HG03135 (cell line): ENCODE measurements at regions not wholly inside any gene's neighbourhood (a gene's known extent, or its start where the extent isn't known, plus 50 kb on each side); places are given as distances from the start of the nearest gene placed in this dataset.

Experiments used
- ATAC-seq: cut with Tn5 transposase; IDR thresholded peaks from one replicate; pipeline ENCODE4 v1.9.1; 2021; ENCODE audit warnings: mild to moderate bottlenecking, moderate library complexity; ENCODE audit not compliant: unreplicated experiment

- no peak for ATAC-seq
Observed at GRCh38 chr11:116535994-116536393, 236.8 kb downstream of the BUD13 start.

DNA sequence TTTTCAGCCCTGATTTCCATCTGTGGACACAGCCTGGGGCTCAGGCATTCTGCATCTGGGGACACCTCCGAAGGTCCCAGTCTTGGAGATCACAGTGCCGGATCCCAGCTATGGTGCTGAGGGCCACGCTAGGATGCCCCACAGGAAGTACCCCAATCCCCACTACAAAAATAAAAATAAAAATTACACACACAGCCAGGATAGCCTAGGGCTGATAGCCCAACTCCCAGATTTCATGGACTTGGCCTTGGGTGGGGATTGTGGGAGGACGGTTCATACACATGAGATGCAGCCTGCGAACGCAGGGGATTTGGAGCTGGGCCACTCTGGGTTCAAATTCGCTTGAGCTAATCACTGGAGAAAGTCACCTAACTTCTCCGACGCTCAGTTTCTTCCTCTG, 237.7 kb downstream of the BUD13 start:
- ATAC-seq = no peak

GRCh38 chr11:116534270-116534975, 238.4 kb downstream of the BUD13 start:
- ATAC-seq = no peak

DNA sequence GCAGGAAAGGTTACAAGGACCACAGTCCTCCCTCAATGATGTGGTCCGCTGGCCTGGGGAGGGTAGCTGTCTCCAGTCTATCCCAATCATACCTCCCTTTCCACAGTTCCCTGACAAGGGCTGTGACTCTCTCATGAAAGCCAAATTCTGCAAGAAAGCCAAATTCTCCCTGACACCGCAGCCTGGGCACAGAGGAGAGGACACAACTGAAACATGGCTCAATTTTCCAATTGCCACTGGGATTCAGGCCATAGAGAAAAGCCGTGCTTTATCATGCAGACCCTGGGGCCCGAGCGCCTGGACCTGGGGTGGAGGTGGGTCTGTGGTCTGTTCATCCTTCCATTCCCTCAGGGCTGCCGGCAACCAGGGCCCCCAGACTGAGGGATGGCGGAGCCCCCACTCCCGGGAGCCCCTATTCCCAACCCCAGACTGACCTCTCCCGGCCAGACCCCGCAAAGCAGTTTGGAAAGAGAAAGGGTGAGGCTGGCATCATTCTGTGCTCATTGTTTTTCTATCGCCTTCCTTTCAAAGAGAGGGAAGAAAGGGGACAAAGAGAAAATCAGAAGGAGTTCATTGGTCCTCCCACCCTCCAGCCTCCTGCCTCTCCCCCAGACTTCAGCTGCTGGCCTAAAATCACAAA, 239.5 kb downstream of the BUD13 start:
- ATAC-seq = no peak

DNA sequence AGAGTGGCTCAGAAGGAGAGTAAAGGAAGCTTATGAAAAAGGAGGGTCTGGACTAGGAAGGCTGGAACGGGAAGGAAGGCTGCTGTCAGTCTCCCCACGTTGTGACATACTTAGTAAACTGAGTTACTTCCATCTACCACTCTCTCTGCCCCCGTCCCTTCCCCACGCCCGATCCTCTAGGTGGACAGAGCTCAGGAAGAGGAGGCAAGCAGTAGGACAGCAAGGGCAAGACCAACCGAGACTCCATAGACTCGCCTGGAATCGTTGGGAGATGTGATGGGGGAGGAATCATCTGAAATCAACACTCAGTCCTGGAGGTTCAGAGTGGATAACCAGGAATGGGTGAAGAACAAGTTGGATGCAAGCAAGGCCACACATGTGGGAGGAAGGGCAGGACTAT, 240.7 kb downstream of the BUD13 start:
- ATAC-seq = no peak

DNA sequence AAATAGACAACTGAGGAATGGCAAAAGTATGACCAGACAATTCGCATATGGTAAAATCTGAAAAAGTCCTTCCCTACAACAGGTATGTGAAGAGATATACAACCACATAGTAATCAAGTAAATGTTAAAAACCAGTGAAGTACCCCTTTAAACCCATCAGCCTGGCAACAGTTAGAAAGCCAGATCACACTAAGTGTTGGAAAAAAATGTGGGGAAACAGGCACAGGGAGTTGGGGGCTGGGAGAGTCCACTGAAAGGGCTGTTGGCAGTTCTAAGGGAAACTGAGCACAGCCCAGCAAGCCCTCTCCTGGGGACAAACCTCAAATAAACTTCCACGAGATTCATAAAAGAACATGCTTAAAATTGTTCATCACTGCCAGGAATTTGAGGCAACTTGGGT, 242.1 kb downstream of the BUD13 start:
- ATAC-seq = no peak

DNA sequence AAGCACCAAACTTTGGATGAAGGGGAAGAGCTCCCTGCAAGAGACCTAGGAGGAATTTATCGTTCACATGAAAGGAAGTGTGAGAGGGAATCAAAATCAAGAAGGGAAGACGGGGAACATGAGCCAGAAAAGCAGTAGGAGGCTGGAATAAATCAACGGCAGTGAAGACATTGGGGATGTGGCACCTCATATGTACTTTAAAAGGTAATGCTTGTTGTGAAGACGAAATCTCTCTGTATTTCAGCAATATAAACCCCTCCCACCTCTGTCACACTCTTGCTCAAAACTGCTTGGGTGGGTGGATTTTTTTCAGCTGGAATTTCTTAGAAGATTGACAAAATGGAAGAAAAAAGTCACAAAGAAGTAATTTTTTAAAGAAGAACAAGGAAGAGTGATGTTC, 243.5 kb downstream of the BUD13 start:
- no peak for ATAC-seq

DNA sequence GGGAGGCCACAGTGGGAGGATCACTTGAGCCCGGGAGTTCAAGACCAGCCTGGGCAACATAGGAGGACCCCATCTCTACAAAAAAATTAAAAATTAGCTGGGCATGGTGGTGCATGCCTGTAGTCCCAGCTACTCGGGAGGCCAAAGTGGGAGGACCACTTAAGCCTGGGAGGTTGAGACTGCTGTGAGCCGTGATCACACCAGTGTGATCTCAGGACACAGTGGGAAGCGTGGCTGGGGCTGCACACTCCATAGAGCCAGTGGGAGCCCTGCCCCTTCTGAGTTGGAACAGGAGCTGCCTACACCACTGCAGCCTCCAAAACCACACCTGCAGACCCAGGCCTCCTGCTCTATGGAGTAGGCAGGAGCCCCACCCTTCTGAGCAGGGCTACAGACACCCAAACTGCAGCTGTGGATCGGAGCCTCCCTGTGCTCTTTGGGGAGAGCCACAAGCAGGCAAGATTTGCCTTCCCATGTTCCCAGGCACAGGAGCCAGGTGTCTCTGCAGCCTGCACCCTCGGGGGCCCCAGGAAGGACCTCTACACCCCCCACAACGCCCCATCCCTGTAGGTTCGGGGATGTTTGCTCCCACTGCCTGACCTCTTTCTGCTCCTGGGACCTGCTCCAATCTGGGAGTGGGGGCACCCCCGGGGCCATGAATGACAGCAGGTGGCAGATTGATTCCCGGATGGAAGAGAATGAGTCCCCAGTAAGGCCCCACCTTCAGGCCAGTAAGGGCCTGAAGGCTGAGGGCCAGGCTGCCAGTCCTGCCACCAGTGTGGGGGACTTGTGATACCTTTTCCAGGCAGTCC, 245.4 kb downstream of the BUD13 start:
- ATAC-seq = no peak

DNA sequence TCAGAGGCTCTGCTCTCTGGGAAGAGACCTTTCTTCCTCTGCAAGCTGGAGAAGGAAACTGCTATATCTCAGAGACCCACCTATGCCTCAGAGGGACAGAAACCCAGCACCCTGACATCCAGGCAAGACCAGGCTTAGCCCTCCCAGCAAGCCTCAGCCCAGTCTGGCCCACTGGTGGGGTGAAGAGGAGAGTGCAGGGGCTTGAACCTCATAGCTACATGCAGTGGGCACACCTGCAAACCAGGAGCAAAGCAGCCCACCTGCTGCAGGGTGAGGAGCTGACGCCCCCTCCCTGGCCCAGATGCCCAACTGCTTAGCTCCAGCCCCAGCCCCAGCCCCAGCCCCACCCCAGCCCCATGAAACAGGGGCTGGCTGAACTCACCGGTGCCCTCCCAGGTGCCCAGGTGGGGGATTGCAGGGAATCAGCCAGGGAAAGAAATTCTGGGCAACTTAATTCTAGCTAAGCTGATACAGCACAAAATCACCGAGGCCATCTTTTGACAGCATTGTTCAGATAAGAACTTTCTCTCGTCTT, 246.8 kb downstream of the BUD13 start:
- ATAC-seq = no peak

- no peak for ATAC-seq
Observed at GRCh38 chr11:116519499-116519898, 253.3 kb downstream of the BUD13 start.

GRCh38 chr11:116518141-116518540, 254.6 kb downstream of the BUD13 start:
- no peak for ATAC-seq

GRCh38 chr11:116517584-116517983, 255.2 kb downstream of the BUD13 start:
- no peak for ATAC-seq

DNA sequence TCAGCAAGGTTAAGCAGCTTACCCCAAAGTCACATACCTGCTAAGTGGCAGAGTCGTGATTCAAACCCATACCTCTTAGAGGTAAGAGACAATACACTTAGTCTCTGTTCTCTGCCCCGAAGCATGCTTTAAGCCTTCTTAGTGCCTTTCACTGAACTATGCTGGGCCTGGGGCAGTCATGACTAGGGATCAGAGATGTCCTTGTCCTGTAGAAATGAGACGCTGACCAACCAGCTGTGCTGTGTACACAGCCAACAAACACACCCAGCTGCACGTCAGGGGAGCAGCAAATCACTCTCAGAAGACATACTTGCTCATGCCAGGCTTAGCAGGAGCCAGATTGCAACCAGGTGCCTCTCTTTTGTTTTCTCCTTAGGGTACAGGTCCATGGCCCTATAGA, 255.7 kb downstream of the BUD13 start:
- ATAC-seq = no peak

- no peak for ATAC-seq
Observed at GRCh38 chr11:116515664-116516184, 257.1 kb downstream of the BUD13 start.

- ATAC-seq = no peak
Observed at GRCh38 chr11:116513894-116514293, 258.9 kb downstream of the BUD13 start.

GRCh38 chr11:116513278-116513823, 259.4 kb downstream of the BUD13 start:
- ATAC-seq = no peak

GRCh38 chr11:116512841-116513240, 259.9 kb downstream of the BUD13 start:
- ATAC-seq = no peak

DNA sequence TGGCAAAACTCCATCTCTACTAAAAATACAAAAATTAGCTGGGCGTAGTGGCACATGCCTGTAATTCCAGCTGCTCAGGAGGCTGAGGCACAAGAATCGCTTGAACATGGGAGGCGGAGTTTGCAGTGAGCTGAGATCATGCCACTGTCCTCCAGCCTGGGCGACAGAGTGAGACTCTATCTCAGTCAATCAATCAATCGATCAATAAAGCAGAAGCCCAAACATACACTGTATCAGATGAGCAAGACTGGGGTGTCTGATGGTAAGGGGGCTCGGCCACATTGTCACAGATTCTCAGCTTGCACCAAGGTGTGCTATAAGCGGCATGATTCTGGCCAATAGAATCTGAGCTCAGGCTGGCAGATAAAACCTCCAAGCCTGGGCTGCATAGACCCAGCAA, 261.1 kb downstream of the BUD13 start:
- ATAC-seq = no peak

GRCh38 chr11:116510886-116511650, 261.7 kb downstream of the BUD13 start:
- ATAC-seq = no peak

- no peak for ATAC-seq
Observed at GRCh38 chr11:116510166-116510565, 262.6 kb downstream of the BUD13 start.
